Esophagus muscularis mucosa (tissue), 4 donors: ENCODE measurements at regions not wholly inside any gene's neighbourhood (a gene's known extent, or its start where the extent isn't known, plus 50 kb on each side); places are given as distances from the start of the nearest gene placed in this dataset.

ENCODE experiments used
- EP300 ChIP-seq: sonication (generic); formaldehyde crosslinking; IDR thresholded peaks from one replicate; pipeline ENCODE4 v1.6.1; 2017; ENCODE audit warnings: antibody characterized with exemption
- POLR2A ChIP-seq: fragments of 450-650 bp; IDR thresholded peaks from one replicate; pipeline ENCODE4 v1.6.1; 2017; ENCODE audit warnings: antibody characterized with exemption, moderate library complexity, mild to moderate bottlenecking, low read depth
- POLR2AphosphoS5 ChIP-seq, 2 donors: sonication (generic); formaldehyde crosslinking; IDR thresholded peaks; one replicate each; pipeline ENCODE4 v1.6.1; 2017; ENCODE audit warnings: antibody characterized with exemption in 2 of 2
- TF ChIP-seq, protein P1 (sequence below), 3 experiments: fragments of 200-600 bp in 2 of 3; fragments of 450-650 bp in 1 of 3; sonication (generic) in 2 of 3; IDR thresholded peaks; one replicate each; pipeline ENCODE4 v1.5.1; 2017 to 2019; ENCODE audit warnings: antibody characterized with exemption in 3 of 3, mild to moderate bottlenecking in 2 of 3, moderate library complexity in 1 of 3

GRCh38 chr10:121183707-121184106, 332.5 kb downstream of the WDR11 start:
- TF ChIP-seq POLR2AphosphoS5 (IDR thresholded peaks at IDR 0.05) = no peak
- TF ChIP-seq EP300 = no peak
- TF ChIP-seq, protein P1, sequence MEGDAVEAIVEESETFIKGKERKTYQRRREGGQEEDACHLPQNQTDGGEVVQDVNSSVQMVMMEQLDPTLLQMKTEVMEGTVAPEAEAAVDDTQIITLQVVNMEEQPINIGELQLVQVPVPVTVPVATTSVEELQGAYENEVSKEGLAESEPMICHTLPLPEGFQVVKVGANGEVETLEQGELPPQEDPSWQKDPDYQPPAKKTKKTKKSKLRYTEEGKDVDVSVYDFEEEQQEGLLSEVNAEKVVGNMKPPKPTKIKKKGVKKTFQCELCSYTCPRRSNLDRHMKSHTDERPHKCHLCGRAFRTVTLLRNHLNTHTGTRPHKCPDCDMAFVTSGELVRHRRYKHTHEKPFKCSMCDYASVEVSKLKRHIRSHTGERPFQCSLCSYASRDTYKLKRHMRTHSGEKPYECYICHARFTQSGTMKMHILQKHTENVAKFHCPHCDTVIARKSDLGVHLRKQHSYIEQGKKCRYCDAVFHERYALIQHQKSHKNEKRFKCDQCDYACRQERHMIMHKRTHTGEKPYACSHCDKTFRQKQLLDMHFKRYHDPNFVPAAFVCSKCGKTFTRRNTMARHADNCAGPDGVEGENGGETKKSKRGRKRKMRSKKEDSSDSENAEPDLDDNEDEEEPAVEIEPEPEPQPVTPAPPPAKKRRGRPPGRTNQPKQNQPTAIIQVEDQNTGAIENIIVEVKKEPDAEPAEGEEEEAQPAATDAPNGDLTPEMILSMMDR (IDR thresholded peaks at IDR 0.05) = no peak
- TF ChIP-seq POLR2A = no peak
